ENCODE measurements at regions not wholly inside any gene's neighbourhood (a gene's known extent, or its start where the extent isn't known, plus 50 kb on each side); places are given as distances from the start of the nearest gene placed in this dataset.

DNA sequence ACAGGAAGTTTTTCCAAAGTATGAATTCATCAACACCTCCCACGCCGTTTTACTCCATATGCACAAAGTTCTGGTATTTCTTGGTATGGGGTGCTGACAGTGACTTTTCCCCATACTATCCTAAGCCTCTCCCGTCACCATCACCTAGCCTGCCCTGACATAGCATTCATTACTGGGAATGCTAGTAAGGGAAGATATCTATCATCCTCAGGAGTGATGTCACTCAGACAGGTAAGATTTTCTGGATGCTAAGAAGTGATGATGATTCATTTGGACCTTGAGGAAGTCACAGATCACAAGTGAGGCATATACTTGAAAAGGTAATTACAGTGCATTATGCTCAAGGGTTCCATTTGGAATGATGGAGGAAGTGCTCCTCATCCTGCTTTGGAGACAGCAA lies 355.1 kb upstream of the STAC start:
- no peaks in the 10 kb centered on the region for H3K36me3 ChIP-seq (ENCODE audit: control insufficient read depth, insufficient read depth, low read length)
- no peaks in the 10 kb centered on the region for H3K27me3 ChIP-seq (replicated peaks; ENCODE audit: control insufficient read depth, insufficient read depth, low read length)
- TF ChIP-seq, protein P1, sequence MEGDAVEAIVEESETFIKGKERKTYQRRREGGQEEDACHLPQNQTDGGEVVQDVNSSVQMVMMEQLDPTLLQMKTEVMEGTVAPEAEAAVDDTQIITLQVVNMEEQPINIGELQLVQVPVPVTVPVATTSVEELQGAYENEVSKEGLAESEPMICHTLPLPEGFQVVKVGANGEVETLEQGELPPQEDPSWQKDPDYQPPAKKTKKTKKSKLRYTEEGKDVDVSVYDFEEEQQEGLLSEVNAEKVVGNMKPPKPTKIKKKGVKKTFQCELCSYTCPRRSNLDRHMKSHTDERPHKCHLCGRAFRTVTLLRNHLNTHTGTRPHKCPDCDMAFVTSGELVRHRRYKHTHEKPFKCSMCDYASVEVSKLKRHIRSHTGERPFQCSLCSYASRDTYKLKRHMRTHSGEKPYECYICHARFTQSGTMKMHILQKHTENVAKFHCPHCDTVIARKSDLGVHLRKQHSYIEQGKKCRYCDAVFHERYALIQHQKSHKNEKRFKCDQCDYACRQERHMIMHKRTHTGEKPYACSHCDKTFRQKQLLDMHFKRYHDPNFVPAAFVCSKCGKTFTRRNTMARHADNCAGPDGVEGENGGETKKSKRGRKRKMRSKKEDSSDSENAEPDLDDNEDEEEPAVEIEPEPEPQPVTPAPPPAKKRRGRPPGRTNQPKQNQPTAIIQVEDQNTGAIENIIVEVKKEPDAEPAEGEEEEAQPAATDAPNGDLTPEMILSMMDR (IDR thresholded peaks at IDR 0.05; ENCODE audit: insufficient read depth, low read length, poor library complexity, severe bottlenecking) = no peak
- DNase-seq (ENCODE audit: extremely low read depth, insufficient read length) = no peak
- no peak overlapping the region for H3K4me3 ChIP-seq (replicated peaks; ENCODE audit: low read depth, low read length)

GRCh38 chr3:36032180-36033047 lies 347.9 kb upstream of the STAC start:
- no peak for DNase-seq (ENCODE audit: extremely low read depth, insufficient read length)
- TF ChIP-seq, protein P1 (IDR thresholded peaks at IDR 0.05; ENCODE audit: insufficient read depth, low read length, poor library complexity, severe bottlenecking) = no peak
- no peak overlapping the region for H3K4me3 ChIP-seq (replicated peaks; ENCODE audit: low read depth, low read length)
- H3K36me3 ChIP-seq (ENCODE audit: control insufficient read depth, insufficient read depth, low read length) = no peaks in the 10 kb centered on the region
- H3K27me3 ChIP-seq (replicated peaks; ENCODE audit: control insufficient read depth, insufficient read depth, low read length) = no peaks in the 10 kb centered on the region

DNA sequence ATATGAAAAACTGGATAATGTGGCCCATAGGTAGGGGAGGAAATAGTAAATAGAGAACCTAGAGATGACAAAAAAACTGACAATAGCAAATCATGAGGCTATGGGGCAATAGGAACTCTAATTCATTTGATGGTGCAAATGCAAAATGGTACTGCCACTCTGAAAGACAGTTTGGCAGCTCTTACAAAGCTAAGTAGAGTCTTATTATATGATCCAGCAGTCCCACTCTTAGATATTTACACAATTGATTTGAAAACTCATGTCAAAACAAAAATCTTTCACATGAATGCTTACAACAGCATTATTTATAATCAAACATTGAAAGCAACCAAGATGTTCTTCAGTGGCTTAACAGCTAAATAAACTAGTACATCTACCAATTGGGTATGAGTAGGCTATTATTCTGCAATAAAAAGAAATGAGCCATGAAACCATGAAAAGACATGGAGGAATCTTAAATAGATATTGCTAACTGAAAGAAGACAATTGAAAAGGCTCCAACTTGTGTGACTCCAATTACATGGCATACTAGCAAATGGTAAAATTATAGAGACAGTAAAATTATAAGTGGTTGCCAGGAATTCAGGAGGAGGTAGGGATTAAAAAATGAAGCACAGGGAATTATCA lies 321.8 kb upstream of the STAC start:
- no peaks in the 10 kb centered on the region for H3K27me3 ChIP-seq (replicated peaks; ENCODE audit: control insufficient read depth, insufficient read depth, low read length)
- no peak for DNase-seq (ENCODE audit: extremely low read depth, insufficient read length)
- TF ChIP-seq, protein P1 (IDR thresholded peaks at IDR 0.05; ENCODE audit: insufficient read depth, low read length, poor library complexity, severe bottlenecking) = no peak
- no peaks in the 10 kb centered on the region for H3K36me3 ChIP-seq (ENCODE audit: control insufficient read depth, insufficient read depth, low read length)
- no peak overlapping the region for H3K4me3 ChIP-seq (replicated peaks; ENCODE audit: low read depth, low read length)

- Histone ChIP-seq H3K4me3 (replicated peaks; ENCODE audit: low read depth, low read length) (no peak overlapping the region), H3K36me3 (ENCODE audit: control insufficient read depth, insufficient read depth, low read length) (no peaks in the 10 kb centered on the region), H3K27me3 (replicated peaks; ENCODE audit: control insufficient read depth, insufficient read depth, low read length) (no peaks in the 10 kb centered on the region)
- TF ChIP-seq, protein P1 (IDR thresholded peaks at IDR 0.05; ENCODE audit: insufficient read depth, low read length, poor library complexity, severe bottlenecking) = no peak
- no peak for DNase-seq (ENCODE audit: extremely low read depth, insufficient read length)
Observed at GRCh38 chr3:36060950-36061349, 319.4 kb upstream of the STAC start.

GRCh38 chr3:36063992-36064391 lies 316.3 kb upstream of the STAC start:
- no peak for DNase-seq (ENCODE audit: extremely low read depth, insufficient read length)
- no peaks in the 10 kb centered on the region for H3K36me3 ChIP-seq (ENCODE audit: control insufficient read depth, insufficient read depth, low read length)
- no peak overlapping the region for H3K4me3 ChIP-seq (replicated peaks; ENCODE audit: low read depth, low read length)
- no peaks in the 10 kb centered on the region for H3K27me3 ChIP-seq (replicated peaks; ENCODE audit: control insufficient read depth, insufficient read depth, low read length)
- TF ChIP-seq, protein P1 (IDR thresholded peaks at IDR 0.05; ENCODE audit: insufficient read depth, low read length, poor library complexity, severe bottlenecking) = no peak

Measured in GM06990 (cell line).